ENCODE measurements at regions not wholly inside any gene's neighbourhood (a gene's known extent, or its start where the extent isn't known, plus 50 kb on each side); places are given as distances from the start of the nearest gene placed in this dataset.

DNA sequence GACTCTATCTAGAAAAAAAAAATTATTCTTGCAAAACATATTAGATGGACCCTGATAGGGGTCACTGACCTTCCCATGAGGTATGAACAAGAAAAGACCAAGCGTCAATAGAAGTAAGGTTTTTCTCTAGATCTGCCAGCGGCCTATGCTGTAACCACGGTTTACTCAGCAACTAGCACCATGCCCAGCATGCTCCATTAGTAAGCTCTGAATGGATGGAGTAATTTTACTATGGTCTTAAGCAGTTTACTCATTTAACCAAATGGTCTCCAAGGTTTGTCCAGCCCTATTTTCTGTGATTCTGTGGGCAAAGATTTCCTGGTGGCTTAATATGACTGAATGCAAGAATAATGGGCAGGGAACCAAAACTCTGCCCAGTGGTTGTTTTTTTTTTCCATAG lies 113.9 kb downstream of the ADSS2 start:
- no peak overlapping the region for H3K4me2 ChIP-seq (ENCODE audit: low read length)
- no peak overlapping the region for H3K27ac ChIP-seq (ENCODE audit: low read length)
- no peak overlapping the region for H2AFZ ChIP-seq (ENCODE audit: low read depth, low read length)
- TF ChIP-seq TAF1 (IDR thresholded peaks at IDR 0.05; ENCODE audit: low read depth), result no peak
- TF ChIP-seq SMC3 (conservative IDR thresholded peaks at IDR 0.05; ENCODE audit: poor library complexity), result no peak
- no peaks in the 10 kb centered on the region for H3F3A ChIP-seq (ENCODE audit: insufficient read depth, low read length, poor library complexity, severe bottlenecking)
- no peaks in the 10 kb centered on the region for H3K36me3 ChIP-seq (ENCODE audit: insufficient read depth, low read length)
- no peaks in the 10 kb centered on the region for H3K9me3 ChIP-seq (ENCODE audit: low read length)
- H3K4me3 ChIP-seq (ENCODE audit: low read length), result no peak overlapping the region
- no peaks in the 10 kb centered on the region for H3K27me3 ChIP-seq (ENCODE audit: insufficient read depth, low read depth, low read length)
- no peak overlapping the region for H3K9ac ChIP-seq (ENCODE audit: low read length)
- no peaks in the 10 kb centered on the region for H3K9me2 ChIP-seq (ENCODE audit: insufficient read depth, low read length)
- H3K79me2 ChIP-seq (replicated peaks; ENCODE audit: insufficient read depth, low read length), result no peaks in the 10 kb centered on the region
- H4K20me1 ChIP-seq (ENCODE audit: insufficient read depth), result no peaks in the 10 kb centered on the region

DNA sequence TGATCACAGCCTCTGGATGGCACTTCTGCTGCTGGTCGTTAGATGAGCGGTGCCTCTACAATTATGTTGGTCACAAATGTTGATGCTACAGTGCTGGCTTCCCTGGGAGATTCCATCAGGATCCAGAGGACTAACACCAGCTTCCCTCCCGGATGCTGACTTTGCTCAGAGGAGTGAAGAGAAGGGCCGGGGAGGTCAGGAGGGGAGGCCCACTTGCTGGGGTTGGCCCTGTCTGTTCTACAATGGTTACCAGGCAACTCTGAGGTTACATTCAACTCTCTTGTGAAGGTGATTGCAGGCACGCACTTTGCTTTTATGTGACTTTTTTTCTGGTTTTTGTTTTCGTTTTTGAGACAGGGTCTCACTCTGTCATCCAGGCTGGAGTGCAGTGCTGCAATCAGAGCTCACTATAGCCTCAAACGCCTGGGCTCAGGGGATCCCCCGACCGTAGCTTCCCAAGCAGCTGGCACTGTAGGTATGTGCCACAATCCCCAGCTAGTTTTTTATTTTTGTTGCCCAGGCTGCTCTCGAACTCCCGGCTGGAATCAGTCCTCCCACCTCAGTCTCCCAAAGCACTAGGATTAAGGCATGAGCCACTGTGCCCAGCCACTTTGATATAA lies 112.5 kb downstream of the ADSS2 start:
- H3K4me2 ChIP-seq (ENCODE audit: low read length), result no peak overlapping the region
- no peak overlapping the region for H3K4me3 ChIP-seq (ENCODE audit: low read length)
- no peak overlapping the region for H2AFZ ChIP-seq (ENCODE audit: low read depth, low read length)
- no peaks in the 10 kb centered on the region for H3F3A ChIP-seq (ENCODE audit: insufficient read depth, low read length, poor library complexity, severe bottlenecking)
- H3K27me3 ChIP-seq (ENCODE audit: insufficient read depth, low read depth, low read length), result no peaks in the 10 kb centered on the region
- no peak overlapping the region for H3K27ac ChIP-seq (ENCODE audit: low read length)
- TF ChIP-seq, protein P1, sequence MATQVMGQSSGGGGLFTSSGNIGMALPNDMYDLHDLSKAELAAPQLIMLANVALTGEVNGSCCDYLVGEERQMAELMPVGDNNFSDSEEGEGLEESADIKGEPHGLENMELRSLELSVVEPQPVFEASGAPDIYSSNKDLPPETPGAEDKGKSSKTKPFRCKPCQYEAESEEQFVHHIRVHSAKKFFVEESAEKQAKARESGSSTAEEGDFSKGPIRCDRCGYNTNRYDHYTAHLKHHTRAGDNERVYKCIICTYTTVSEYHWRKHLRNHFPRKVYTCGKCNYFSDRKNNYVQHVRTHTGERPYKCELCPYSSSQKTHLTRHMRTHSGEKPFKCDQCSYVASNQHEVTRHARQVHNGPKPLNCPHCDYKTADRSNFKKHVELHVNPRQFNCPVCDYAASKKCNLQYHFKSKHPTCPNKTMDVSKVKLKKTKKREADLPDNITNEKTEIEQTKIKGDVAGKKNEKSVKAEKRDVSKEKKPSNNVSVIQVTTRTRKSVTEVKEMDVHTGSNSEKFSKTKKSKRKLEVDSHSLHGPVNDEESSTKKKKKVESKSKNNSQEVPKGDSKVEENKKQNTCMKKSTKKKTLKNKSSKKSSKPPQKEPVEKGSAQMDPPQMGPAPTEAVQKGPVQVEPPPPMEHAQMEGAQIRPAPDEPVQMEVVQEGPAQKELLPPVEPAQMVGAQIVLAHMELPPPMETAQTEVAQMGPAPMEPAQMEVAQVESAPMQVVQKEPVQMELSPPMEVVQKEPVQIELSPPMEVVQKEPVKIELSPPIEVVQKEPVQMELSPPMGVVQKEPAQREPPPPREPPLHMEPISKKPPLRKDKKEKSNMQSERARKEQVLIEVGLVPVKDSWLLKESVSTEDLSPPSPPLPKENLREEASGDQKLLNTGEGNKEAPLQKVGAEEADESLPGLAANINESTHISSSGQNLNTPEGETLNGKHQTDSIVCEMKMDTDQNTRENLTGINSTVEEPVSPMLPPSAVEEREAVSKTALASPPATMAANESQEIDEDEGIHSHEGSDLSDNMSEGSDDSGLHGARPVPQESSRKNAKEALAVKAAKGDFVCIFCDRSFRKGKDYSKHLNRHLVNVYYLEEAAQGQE (IDR thresholded peaks at IDR 0.05; ENCODE audit: borderline replicate concordance), result no peak
- no peak for TF ChIP-seq EP300 (conservative IDR thresholded peaks at IDR 0.05; ENCODE audit: poor library complexity, severe bottlenecking)
- no peak for TF ChIP-seq EZH2 (IDR thresholded peaks at IDR 0.05; ENCODE audit: borderline replicate concordance, insufficient read depth, low read length, poor library complexity, severe bottlenecking)
- no peak for TF ChIP-seq POLR2AphosphoS5 (IDR thresholded peaks at IDR 0.05)
- TF ChIP-seq, protein P2, sequence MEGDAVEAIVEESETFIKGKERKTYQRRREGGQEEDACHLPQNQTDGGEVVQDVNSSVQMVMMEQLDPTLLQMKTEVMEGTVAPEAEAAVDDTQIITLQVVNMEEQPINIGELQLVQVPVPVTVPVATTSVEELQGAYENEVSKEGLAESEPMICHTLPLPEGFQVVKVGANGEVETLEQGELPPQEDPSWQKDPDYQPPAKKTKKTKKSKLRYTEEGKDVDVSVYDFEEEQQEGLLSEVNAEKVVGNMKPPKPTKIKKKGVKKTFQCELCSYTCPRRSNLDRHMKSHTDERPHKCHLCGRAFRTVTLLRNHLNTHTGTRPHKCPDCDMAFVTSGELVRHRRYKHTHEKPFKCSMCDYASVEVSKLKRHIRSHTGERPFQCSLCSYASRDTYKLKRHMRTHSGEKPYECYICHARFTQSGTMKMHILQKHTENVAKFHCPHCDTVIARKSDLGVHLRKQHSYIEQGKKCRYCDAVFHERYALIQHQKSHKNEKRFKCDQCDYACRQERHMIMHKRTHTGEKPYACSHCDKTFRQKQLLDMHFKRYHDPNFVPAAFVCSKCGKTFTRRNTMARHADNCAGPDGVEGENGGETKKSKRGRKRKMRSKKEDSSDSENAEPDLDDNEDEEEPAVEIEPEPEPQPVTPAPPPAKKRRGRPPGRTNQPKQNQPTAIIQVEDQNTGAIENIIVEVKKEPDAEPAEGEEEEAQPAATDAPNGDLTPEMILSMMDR (IDR thresholded peaks at IDR 0.05; ENCODE audit: poor library complexity, severe bottlenecking), result no peak
- TF ChIP-seq MXI1 (conservative IDR thresholded peaks at IDR 0.05; ENCODE audit: poor library complexity, severe bottlenecking), result no peak
- TF ChIP-seq SMC3 (conservative IDR thresholded peaks at IDR 0.05; ENCODE audit: poor library complexity), result no peak
- TF ChIP-seq RAD21 (conservative IDR thresholded peaks at IDR 0.05), result no peak
- no peak for TF ChIP-seq TAF1 (IDR thresholded peaks at IDR 0.05; ENCODE audit: low read depth)
- H3K36me3 ChIP-seq (ENCODE audit: insufficient read depth, low read length), result no peaks in the 10 kb centered on the region
- no peaks in the 10 kb centered on the region for H3K9me3 ChIP-seq (ENCODE audit: low read length)
- H4K20me1 ChIP-seq (ENCODE audit: insufficient read depth), result no peaks in the 10 kb centered on the region
- H3K79me2 ChIP-seq (replicated peaks; ENCODE audit: insufficient read depth, low read length), result no peaks in the 10 kb centered on the region
- no peaks in the 10 kb centered on the region for H3K9me2 ChIP-seq (ENCODE audit: insufficient read depth, low read length)
- no peak overlapping the region for H3K9ac ChIP-seq (ENCODE audit: low read length)
